Stomach (tissue), 8 donors: ENCODE measurements at regions not wholly inside any gene's neighbourhood (a gene's known extent, or its start where the extent isn't known, plus 50 kb on each side); places are given as distances from the start of the nearest gene placed in this dataset.

Experiments
- DNase-seq, 2 donors: peaks; one replicate each; pipeline versions ENCODE4 v3.0.0 to v3.0.0-alpha.2; 2013 to 2019
- H3K27ac ChIP-seq, 5 donors: fragments of 200-600 bp in 4 of 5; sonication (generic) in 4 of 5; one replicate each; pipeline ENCODE4 v1.5.1; 2013 to 2019; ENCODE audit warnings: mild to moderate bottlenecking in 1 of 5, moderate library complexity in 1 of 5
- H3K27me3 ChIP-seq, 3 donors: fragments of 200-600 bp; sonication (generic); one replicate each; pipeline ENCODE4 v1.5.1; 2017 to 2019; ENCODE audit warnings: mixed run types in 1 of 3
- H3K36me3 ChIP-seq, 4 donors: fragments of 200-600 bp; sonication (generic); 1 replicate in 3 of 4; 2 replicates in 1 of 4; pipeline ENCODE4 v1.5.1; 2016 to 2019
- H3K4me1 ChIP-seq, 4 donors: fragments of 200-600 bp; sonication (generic); one replicate each; pipeline ENCODE4 v1.5.1; 2016 to 2019
- H3K4me3 ChIP-seq, 4 donors: fragments of 200-600 bp; sonication (generic) in 3 of 4; one replicate each; pipeline ENCODE4 v1.5.1; 2016 to 2019; ENCODE audit warnings: mild to moderate bottlenecking in 1 of 4
- H3K9me3 ChIP-seq, 4 donors: fragments of 200-600 bp; sonication (generic); one replicate each; pipeline ENCODE4 v1.5.1; 2016 to 2019
- EP300 ChIP-seq: sonication (generic); formaldehyde crosslinking; IDR thresholded peaks from one replicate; pipeline ENCODE4 v1.6.1; 2017; ENCODE audit warnings: antibody characterized with exemption
- POLR2A ChIP-seq, 4 donors: fragments of 450-650 bp; IDR thresholded peaks; one replicate each; pipeline ENCODE4 v1.6.1; 2016; ENCODE audit warnings: antibody characterized with exemption in 4 of 4, control low read depth in 2 of 4, mild to moderate bottlenecking in 1 of 4, moderate library complexity in 1 of 4
- POLR2AphosphoS5 ChIP-seq, 3 donors: sonication (generic); formaldehyde crosslinking; IDR thresholded peaks; one replicate each; pipeline ENCODE4 v1.6.1; 2016; ENCODE audit warnings: antibody characterized with exemption in 3 of 3
- WGBS, 5 donors: extraction: QIAGEN DNeasy Blood & Tissue Kit in 3 of 5; methylation state at CpG; one replicate each; pipeline versions ENCODE4 v1.1.5 to v1.1.7; 2013 to 2018; 5-methylcytosine and 5-hydroxymethylcytosine counted together
- intact Hi-C: fragments of 100-400 bp; cut with DNase I; formaldehyde crosslinking; loops from one replicate; pipeline ENCODE4 v1.15.1; 2023; ENCODE audit warnings: low total_unique reads
- TF ChIP-seq, protein P1 (sequence below), 7 experiments: fragments of 450-650 bp in 4 of 7; fragments of 200-600 bp in 3 of 7; sonication (generic) in 3 of 7; IDR thresholded peaks; one replicate each; pipeline ENCODE4 v1.5.1; 2016 to 2019; ENCODE audit warnings: antibody characterized with exemption in 7 of 7, control low read depth in 2 of 7, mild to moderate bottlenecking in 1 of 7
- donor health status: healthy with polysubstance abuse.
- donor health status: Bipolar disorder and iron deficiency.
- donor health status: healthy.

DNA sequence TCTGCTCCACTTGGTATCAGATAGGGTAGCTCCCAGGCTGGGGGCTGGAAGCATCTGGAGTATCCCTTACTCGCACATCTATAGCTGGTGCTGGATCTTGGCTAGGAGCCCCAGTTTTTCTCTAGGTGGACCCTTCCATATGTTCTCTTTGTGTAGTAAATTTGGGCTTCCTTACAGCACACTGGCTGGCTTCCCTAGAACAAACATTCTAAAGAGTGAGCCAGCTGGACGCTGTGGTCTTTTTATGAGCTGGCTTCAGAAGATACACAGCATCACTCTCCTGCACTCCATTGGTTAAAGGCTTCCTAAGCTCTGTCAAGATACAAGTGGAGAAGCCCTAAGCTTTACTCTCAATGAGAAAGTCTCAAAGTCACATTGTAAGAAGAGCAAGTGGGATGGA lies 322.1 kb downstream of the WDR72 start:
- no peaks in the 10 kb centered on the region for H3K9me3 ChIP-seq
- no peak overlapping the region for H3K27ac ChIP-seq
- intact Hi-C loops: no loop called here
- H3K36me3 ChIP-seq: no peaks in the 10 kb centered on the region
- TF ChIP-seq POLR2A (IDR thresholded peaks at IDR 0.05) (no peak), EP300 (no peak), POLR2AphosphoS5 (IDR thresholded peaks at IDR 0.05) (no peak)
- TF ChIP-seq, protein P1, sequence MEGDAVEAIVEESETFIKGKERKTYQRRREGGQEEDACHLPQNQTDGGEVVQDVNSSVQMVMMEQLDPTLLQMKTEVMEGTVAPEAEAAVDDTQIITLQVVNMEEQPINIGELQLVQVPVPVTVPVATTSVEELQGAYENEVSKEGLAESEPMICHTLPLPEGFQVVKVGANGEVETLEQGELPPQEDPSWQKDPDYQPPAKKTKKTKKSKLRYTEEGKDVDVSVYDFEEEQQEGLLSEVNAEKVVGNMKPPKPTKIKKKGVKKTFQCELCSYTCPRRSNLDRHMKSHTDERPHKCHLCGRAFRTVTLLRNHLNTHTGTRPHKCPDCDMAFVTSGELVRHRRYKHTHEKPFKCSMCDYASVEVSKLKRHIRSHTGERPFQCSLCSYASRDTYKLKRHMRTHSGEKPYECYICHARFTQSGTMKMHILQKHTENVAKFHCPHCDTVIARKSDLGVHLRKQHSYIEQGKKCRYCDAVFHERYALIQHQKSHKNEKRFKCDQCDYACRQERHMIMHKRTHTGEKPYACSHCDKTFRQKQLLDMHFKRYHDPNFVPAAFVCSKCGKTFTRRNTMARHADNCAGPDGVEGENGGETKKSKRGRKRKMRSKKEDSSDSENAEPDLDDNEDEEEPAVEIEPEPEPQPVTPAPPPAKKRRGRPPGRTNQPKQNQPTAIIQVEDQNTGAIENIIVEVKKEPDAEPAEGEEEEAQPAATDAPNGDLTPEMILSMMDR (IDR thresholded peaks at IDR 0.05): no peak
- peak in 1 of 2 donors; percentile 16 for DNase-seq
- H3K27me3 ChIP-seq: no peaks in the 10 kb centered on the region
- 45 to 67% (median 63%) methylated on average over 2 of the region's 2 CpGs for WGBS, 5 donors
- H3K4me3 ChIP-seq: no peak overlapping the region
- H3K4me1 ChIP-seq: no peaks in the 10 kb centered on the region

DNA sequence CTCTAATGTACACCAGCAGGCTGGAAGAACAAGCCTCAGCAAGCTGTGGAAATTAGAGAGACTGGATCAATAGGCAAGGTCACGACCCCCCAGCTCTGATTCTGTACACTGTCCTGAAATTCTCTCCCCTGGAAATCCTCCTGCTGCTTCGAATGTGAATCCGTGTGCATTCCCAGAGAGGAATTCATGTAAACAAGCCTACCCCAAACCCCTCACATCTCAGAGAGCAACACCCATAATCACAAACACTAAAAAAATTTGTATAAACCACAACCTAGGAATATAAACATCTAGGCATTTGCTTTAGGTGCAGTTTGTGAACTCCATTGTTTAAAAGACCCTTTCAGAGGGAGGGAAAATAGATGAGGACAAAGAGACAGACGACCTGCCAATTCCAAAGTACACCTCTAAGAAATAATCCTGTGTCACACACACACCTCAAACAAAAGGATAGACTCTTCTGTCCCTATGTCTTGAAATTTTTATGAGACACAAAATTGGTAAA lies 325.2 kb downstream of the WDR72 start:
- TF ChIP-seq EP300 (no peak), POLR2A (IDR thresholded peaks at IDR 0.05) (no peak), POLR2AphosphoS5 (IDR thresholded peaks at IDR 0.05) (no peak)
- TF ChIP-seq, protein P1 (IDR thresholded peaks at IDR 0.05): no peak
- intact Hi-C loops: no loop called here
- no peak for DNase-seq
- no peaks in the 10 kb centered on the region for H3K4me1 ChIP-seq
- 33 to 54% (median 50%) methylated on average over 4 of the region's 4 CpGs for WGBS, 5 donors
- no peaks in the 10 kb centered on the region for H3K9me3 ChIP-seq
- no peak overlapping the region for H3K4me3 ChIP-seq
- no peak overlapping the region for H3K27ac ChIP-seq
- H3K27me3 ChIP-seq: no peaks in the 10 kb centered on the region
- no peaks in the 10 kb centered on the region for H3K36me3 ChIP-seq

DNA sequence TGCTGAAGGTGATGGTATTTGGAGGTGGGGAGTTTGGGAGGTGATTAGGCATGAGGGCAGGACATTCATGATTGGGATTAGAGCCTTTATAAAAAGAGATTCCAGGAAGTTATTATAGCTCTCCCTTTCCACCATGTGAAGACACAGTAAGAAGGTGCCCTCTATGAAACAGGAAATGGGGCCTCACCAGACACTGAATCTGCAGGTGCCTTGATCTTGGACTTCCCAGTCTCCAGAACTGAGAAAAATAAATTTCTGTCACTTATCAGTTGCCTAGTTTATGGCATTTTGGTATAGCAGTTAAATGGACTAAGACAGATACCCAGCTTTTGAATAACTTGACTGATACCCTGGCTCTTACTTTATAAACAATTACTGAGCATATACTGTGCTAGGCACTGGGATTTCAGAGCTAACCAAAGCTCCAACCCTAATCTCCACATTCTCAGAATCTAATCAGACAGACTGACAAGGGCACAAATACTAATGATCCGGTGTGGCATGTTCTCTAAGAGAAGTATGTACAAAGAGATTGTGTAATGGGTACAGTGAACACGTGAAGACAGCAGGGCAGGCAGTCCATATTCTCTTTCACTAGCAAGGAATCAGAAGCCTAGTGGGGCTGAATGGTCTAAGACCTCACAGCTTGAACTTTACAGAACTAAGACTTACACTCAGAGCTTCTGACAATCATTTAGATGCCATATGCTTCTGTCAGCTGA lies 343.1 kb downstream of the WDR72 start:
- intact Hi-C loops: no loop called here
- H3K4me3 ChIP-seq: no peak overlapping the region
- no peaks in the 10 kb centered on the region for H3K27me3 ChIP-seq
- no peak for DNase-seq
- no peak overlapping the region for H3K27ac ChIP-seq
- WGBS, 5 donors: 31 to 46% (median 41%) methylated on average over 2 of the region's 2 CpGs
- H3K4me1 ChIP-seq: no peaks in the 10 kb centered on the region
- H3K9me3 ChIP-seq: peaks cover 0 to 3% (median 0%) of the 10 kb centered on the region in 4 donors
- no peaks in the 10 kb centered on the region for H3K36me3 ChIP-seq
- TF ChIP-seq POLR2A (IDR thresholded peaks at IDR 0.05) (no peak), EP300 (no peak), POLR2AphosphoS5 (IDR thresholded peaks at IDR 0.05) (no peak)
- TF ChIP-seq, protein P1 (IDR thresholded peaks at IDR 0.05): no peak

- TF ChIP-seq, protein P1 (IDR thresholded peaks at IDR 0.05): no peak
- TF ChIP-seq POLR2AphosphoS5 (IDR thresholded peaks at IDR 0.05) (no peak), POLR2A (IDR thresholded peaks at IDR 0.05) (no peak), EP300 (no peak)
- DNase-seq: peak in 1 of 2 donors; percentile 33
- Histone ChIP-seq H3K4me3 (no peak overlapping the region), H3K4me1 (no peaks in the 10 kb centered on the region), H3K9me3 (peaks cover 0 to 2% (median 0%) of the 10 kb centered on the region in 4 donors), H3K27ac (no peak overlapping the region), H3K27me3 (no peaks in the 10 kb centered on the region), H3K36me3 (no peaks in the 10 kb centered on the region)
- 81 to 90% (median 85%) methylated on average over 3 of the region's 3 CpGs for WGBS, 5 donors
- intact Hi-C loops: no loop called here
Measured at GRCh38 chr15:53414167-53414566, 345.3 kb downstream of the WDR72 start.
